T-helper 1 cell (primary cell): ENCODE measurements at regions not wholly inside any gene's neighbourhood (a gene's known extent, or its start where the extent isn't known, plus 50 kb on each side); places are given as distances from the start of the nearest gene placed in this dataset.
"Not testable (repeated sequence)": the region's sequence is repeated elsewhere in the genome, so short reads cannot be mapped to it uniquely, and the experiment has no call there.

Experiments
- DNase-seq, 5 donors: peaks; one replicate each; pipeline ENCODE4 v3.0.0-alpha.2; 2012 to 2020

DNA sequence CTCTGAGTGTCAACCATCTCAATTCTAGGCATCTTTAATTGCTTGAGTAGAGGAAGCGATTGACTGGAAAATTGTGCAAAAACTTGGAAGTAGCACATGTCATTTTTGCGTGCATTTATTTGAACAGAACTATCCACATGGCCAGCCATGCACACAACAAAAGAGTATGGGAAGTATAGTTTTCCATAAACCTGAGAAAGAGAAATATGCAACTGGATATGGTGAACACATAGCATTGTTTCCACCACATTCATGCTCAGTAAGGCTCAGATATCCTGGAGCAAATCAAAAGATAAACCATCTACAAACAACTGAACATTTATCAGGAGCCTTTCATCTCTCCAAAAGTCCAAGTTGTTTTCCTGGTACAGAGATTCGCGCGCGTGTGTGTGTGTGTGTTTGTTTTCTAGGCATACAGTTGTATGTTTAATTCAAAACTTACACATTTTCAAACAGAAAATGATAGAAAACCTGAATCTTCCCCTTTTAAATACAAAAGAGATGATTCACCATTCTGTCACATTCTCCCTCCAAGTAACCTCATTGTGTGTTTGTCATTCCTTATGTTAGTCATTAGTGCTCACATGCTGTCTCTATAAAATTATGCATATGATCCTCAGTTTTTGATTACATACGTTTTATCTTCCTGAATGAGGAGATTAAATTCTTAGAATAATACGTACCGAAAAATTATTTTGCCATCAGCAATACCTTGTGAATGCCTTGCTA lies 780.4 kb upstream of the NRXN1 start:
- no peak for DNase-seq

DNA sequence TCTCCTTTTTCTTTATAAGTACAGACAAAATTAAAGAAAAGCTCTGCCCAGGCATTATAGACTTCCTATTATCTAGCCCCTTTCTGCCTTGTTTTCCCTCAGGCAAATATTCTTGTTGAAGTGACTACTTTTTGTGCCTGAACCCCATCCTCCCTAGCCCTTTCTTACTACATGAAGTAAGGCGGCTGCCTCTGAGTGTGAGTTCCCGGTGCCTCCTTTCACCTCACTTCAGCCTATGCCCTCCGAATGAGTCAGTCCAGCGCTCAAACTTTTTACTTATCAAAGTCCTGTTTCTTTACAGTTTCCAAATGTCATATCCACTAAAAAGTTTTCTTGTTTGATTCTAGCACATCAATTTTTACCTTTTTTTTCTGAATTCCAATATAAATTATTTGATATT lies 778.3 kb upstream of the NRXN1 start:
- no peak for DNase-seq

DNA sequence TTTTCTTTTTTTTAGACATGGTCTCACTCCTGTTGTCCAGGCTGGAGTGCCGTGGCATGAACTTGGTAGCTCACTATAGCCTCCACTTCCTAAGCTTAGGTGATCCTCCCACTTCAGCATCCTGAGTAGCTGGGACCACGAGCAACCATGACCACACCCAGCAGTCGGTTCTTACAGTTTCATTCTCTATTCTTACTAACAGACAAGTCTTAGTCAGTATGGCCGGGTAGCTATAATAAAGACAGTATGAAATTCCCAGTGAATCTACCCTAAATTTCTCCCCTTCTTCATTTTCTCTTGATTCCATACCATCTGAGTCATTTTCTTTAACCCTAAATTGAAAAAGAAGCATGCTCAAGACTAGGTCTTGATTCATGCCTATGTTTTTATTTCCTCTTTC lies 775.3 kb upstream of the NRXN1 start:
- DNase-seq: no peak

DNA sequence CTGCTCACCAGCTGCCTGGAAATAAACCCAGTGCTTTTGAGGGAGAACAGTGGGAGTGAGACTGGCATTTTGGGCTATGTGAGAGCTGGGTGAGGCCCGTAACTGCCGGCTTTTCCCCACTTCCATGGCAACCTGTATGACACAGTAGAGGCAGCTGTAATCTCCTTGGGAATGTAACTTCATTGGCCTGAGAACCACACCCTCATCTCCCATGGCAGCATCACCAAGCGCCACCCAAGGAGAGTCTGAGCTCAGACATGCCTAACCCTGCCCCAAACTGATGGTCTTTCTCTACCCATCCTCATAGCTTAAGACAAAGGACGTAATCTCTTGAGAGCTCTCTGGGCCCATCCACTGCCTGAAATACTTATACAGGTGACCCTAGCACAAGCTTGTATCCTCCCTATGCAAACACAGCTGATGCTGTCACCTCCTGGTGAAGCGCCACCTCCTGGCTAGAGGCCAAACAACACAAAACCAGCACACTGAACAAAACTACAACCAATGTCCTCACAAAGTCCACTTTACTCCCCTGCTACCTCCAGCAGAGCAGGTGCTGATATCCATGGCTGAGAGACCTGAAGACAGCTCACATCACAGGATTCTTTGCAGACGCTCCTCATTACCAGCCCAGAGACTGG lies 763.4 kb upstream of the NRXN1 start:
- no peak for DNase-seq

DNA sequence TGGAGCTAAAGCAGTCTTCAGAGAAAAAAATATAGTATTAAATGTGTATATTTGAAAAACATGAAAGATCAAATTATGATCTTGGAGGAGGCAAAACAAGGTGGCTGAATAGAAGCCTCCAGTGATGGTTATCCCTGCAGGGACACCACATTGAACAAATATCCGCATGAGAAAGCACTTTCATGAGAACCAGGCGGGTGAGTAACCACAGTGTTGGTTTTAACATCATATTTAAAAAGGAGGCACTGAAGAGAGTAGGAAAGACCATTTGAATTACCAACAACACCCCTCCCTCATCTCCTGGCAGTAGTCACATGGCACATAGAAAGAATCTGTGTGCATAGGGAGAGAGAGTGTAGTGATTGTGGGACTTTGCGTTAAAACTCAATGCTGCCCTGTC lies 759.6 kb upstream of the NRXN1 start:
- no peak for DNase-seq

DNA sequence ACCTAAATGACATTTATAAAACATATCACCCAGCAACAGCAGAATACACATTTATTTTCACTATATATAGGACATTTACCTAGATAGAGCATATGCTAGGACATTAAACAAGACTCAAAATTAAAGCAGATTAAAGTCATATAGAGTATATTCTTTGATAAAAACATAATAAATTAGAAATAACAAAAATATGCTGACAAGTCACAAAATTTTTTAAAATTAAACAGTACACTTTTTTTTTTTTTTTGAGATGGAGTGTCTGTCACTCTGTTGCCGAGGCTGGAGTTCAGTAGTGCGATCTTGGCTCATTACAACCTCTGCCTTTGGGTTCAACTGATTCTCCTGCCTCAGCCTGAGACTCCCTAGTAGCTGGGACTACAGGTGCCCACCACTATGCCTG lies 758.9 kb upstream of the NRXN1 start:
- DNase-seq: no peak

DNA sequence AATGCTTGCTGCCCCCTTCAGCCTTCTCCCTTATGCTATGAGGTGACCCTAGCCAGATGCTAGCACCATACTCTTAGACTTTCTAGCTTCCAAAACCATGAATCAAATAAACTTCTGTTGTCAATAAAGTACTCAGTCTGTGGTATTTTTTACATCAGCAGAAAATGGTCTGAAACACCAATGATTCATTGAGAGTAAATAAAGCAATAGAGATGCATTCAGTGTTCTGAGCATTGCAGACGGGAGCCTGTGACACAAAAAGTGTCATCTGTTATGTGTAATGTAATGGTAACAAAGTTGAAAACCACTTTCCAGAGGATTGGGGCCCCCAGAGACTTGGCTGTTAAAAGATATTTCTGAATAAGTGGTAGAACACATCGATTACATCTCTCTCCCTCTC lies 758.0 kb upstream of the NRXN1 start:
- DNase-seq: no peak

DNA sequence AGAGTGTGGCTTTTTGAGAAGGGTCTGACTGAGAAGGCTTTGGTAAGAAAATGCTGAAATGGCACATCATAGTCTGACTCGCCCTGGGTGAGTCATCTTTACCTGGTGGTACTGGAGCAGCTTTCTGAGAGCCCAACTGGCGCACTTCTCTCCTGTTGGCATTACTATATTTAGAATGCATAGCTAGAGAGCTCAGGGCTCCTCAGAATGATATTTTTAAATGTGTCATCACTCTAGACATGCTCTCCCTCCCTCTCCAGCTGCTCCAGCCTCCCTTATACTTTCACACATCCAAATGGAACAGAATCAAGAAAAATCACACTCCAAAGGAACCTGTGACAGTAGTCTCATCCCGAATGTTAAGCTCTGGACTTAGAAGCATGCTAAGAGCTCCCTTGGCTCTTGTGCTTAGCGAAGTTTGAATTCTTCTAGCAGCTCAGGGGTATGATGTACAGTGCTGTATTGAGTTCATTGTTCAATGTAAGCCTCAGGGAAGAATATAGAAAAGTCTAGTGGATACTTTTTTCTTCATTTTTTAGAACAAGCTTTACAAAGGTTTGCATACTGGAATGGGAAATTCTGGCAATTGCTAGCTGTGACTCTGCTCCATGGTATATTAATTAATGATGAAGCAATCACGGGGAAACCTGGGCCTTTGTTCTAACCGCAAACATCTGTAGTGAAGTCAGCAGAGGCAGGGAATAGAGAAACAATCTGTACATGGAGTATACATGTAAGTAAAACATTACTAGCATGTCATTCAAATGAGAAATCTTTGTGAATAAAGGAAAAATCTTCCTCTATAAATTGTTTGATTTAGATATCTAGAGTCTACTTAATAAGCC lies 751.2 kb upstream of the NRXN1 start:
- no peak for DNase-seq

DNA sequence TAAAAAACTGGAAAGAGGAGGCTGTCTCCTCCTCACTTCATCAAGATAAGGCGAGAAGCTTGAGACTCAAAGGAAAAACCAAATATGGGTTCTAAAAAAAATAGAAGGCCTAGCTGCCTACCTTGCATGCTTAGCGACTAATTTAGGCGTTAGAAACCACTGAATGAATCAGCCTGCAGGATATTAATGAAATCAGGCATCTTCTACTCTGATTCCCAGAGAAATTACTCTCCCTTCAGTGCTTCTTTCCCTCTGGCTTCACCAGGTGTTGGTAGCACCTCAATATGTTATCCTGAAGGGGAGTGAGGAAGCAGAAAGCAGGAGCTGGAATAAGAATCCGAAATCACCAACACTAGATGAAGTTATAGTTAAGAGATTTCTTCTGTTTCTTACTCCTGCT lies 749.8 kb upstream of the NRXN1 start:
- no peak for DNase-seq

DNA sequence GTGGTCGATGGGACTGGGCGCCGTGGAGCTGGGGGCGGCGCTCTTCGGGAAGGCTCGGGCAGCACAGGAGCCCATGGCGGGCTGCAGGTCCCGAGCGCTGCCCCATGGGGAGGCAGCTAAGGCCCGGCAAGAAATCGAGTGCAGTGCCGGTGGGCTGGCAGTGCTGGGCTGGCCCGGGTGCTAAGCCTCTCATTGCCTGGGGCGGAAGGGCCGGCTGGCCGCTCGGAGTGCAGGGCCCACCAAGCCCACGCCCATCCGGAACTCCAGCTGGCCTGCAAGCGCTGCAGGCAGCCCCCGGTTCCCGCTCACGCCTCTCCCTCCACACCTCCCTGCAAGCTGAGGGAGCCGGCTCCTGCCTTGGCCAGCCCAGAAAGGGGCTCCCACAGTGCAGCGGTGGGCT lies 748.4 kb upstream of the NRXN1 start:
- no peak for DNase-seq

DNA sequence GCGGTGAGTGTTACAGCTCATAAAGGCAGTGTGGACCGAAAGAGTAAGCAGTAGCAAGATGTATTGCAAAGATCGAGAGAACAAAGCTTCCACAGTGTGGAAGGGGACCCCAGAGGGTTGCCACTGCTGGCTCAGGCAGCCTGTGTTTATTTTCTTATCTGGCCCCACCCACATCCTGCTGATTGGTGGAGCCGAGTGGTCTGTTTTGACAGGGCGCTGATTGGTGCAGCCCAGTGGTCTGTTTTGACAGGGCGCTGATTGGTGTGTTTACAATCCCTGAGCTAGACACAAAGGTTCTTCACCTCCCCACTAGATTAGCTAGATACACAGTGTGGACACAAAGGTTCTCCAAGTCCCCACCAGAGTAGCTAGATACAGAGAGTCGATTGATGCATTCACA lies 747.8 kb upstream of the NRXN1 start:
- not testable (repeated sequence) for DNase-seq

DNA sequence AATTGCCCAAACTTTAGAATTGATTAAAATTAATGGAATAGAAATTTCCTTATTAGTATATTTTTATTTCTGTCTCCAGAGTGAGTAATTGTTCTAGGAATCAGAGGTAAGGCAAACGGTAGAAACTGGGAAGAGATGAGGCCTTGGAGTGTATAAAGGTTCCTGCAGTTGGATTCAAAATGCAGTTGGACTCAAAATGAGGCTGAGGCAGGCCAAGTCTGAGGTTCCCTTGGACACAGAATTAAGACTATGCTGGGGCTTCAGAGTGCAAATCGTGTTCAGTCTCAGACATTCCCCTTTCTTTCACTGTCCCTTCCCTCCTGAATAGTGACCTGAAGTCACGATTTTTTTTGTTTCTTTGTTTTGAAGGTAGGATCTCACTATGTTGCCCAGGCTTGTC lies 746.9 kb upstream of the NRXN1 start:
- no peak for DNase-seq

DNA sequence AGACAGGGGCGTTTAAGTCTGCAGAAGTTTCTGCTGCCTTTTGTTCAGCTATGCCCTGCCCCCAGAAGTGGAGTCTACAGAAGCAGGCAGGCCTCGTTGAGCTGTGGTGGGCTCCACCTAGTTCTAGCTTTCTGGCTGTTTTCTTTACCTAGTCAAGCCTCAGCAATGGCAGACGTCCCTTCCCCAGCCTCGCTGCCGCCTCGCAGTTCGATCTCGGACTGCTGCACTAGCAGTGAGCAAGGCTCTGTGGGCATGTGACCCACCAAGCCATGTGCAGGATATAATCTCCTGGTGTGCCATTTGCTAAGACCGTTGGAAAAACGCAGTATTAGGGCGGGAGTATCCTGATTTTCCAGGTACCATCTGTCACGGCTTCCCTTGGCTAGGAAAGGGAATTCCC lies 742.7 kb upstream of the NRXN1 start:
- DNase-seq: not testable (repeated sequence)

DNA sequence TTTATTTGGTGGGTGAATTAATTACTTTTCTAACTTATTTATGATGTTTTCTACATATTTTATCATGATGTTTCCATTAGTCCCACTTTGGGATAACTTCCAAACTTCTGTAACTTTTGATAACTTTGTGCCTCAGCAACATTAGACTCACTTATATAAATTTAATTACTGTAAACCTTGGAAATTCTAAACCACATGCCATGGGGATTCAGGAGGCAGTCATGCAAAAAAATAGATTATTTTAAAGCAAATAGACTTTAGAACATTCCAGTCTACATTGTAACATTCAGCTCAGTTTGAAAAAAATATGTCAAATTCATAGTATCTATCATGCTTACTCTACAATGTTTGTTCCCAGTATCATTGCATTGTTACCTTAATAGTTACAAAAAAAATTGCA lies 728.5 kb upstream of the NRXN1 start:
- no peak for DNase-seq

DNA sequence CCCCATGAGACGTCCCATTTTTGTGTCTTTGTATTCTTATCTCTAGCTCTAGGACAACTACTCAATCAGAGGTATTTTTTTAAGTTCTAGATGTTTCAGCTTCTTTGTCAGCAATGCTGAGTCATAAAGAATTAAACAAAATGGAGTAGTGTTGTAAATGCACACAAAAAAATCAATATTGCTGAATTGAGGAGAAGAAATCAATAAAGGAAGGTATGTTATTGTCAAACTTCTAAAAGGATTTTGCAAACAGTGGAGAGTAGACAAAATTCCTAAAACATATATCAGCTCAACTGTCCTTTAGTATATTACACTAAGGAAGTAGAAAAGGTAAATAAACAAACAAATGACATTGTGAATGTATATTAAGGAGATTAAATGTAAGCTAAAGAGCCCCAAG lies 726.1 kb upstream of the NRXN1 start:
- no peak for DNase-seq

DNA sequence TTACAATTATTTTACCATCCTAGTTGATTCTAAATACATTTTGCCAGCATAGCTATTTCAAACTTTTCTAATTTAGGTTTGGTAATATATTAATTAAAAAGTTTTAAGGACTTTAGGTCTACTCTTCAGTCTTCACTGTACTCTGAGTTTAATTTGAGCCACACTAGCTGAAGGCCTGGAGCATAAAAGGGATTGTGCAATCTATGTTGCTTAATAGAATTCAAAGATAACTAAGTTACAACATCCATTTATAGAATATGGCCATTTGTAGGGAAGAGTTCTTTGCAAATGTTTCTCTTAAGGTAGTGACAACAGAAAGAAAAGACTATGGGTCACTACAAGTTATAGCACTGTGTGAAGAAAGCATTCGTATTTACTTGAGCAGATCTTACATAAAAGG lies 702.2 kb upstream of the NRXN1 start:
- no peak for DNase-seq

DNA sequence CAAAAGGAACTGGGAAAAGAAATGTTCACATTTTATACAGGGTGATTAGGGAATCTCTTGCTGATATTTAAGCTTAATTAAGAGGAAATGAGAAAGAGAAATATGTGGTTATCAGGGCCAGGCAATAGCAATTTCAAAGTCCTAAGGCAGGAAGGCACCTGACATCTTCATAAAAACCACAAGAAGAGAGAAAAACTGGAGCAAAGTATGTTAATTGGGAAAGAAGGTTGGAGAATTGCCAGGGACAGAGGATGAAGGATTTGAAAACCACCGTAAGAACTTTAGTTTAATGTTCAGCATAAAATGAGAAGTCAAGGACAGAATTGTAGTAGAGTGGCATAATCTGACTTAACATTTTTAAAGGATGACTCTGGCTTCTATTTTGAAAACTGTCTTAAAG lies 691.8 kb upstream of the NRXN1 start:
- DNase-seq: no peak

DNA sequence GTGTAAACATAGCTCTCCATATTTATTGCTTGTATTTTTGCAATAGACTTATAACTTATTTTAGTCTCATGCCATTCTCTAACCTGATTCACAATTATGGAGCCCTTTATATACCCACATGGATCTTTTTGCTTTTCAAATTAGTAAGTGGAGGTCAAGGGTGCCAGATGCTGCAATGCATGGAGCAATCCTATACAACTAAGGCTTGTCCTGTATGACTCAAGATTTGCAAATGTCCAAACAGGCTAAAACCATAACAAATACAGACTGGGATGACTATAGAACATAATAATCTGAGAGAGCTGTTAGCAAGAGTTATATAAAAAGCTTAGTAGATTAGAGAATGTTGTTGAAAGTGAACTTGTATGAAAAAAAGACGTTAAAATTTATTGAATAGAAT lies 690.4 kb upstream of the NRXN1 start:
- no peak for DNase-seq

DNA sequence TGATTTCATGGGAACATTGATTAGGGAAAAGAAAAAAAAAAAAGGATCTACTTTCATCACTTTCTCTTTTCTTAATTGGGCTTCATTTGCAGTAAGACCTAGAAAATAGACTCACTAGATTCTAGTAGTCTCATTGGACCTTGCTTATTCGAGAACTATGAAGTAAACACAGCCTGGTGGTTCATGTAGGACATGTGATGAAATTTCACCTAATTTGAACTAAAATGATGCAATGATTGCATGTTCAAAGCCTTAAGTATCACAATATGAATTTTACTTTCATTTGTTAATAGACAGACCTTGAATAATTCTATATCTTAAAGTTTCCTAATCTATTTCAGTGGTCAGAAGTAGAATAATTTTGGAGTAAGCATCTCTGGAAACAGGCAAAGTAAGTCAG lies 688.9 kb upstream of the NRXN1 start:
- no peak for DNase-seq

DNA sequence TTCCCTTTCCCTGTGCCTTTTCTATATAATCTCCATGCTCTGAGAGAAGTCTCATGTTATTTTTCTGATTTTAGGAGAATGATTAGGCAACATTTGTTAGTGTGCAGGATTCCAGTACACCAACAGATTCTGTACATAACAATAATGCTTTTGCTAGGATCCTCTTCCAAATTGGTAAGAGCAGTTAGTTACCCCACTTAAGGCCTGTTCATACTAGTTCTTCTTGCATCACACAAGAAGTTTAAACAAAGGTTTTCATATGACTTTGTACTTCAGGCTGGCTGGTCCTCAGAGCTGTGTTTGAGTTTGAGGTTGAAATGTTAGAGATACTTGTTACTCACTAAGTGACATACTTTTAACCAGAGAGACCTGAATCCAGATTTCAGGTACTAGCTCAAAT lies 686.9 kb upstream of the NRXN1 start:
- no peak for DNase-seq

DNA sequence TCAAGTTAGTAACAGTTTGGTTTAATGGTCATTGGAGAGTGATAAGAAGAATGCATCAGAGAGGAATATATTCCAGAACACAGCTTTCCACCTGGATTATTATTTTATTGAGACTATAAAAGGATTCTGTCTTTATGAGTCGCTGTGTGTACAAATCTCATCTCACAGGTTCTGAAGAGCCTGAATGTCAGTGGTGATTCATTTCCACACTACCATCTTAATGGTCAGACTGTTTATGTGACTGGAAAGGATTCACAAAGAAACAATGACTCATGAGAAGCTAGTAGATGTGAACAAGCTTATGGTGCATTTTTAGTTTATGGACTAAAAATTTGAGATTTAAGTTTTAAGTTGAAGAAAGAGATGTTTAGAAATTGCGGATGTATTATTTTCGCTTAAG lies 685.4 kb upstream of the NRXN1 start:
- no peak for DNase-seq

DNA sequence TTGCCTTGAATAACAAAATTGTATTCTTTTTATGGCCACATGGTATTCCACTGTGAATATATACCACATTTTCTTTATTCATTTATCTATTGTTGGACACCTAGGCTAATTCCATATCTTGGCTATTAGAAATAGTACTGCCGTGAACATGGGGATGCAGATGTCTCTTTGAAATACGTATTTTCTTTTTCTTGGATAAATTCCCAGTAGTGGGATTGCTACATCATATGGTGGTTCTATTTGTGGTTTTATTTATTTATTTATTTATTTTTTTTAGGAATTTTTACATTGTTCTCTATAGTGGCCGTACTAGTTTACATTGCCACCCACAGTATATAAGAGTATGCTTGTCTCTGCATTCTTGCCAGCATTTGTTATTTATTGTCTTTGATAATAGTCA lies 679.8 kb upstream of the NRXN1 start:
- no peak for DNase-seq

DNA sequence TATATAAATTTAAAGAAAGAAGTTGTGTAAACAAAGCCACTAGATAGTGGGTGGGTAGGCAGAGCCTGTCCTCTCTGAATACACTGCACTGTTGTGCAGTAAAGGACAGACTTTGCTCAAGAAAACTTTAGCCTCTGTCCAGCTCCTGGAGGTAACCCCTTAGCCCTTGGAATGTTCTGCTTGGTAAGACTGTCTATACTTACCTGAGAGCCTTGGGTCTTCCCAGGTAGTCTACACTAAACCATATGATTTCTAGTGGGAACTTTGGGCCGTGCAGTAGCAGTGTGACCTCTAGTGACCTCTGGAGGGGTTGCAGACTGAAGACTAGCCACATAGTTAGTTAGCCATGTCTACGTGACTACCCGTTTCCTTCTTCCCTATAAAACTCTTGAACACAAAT lies 678.3 kb upstream of the NRXN1 start:
- DNase-seq: no peak

DNA sequence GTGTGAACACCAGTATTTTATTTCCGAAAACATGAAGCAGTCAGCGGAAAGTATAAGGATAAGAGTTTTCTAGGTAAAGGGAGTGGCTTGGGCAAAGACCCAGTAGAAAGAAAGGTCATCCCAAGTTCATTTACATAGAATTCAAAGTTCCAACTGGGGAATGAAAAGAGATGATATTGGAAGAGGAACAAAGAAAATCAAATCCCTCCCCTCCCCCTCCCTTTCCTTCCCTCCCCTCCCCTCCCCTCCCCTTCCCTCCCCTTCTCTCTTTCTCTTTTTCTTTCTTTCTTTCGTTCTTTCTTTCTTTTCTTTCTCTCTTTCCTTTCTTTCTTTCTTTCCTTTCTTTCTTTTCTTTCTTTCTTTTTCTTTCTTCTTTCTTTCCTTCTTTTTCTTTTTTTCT lies 675.7 kb upstream of the NRXN1 start:
- no peak for DNase-seq
